ENCODE measurements at regions not wholly inside any gene's neighbourhood (a gene's known extent, or its start where the extent isn't known, plus 50 kb on each side); places are given as distances from the start of the nearest gene placed in this dataset.
"Not testable (repeated sequence)": the region's sequence is repeated elsewhere in the genome, so short reads cannot be mapped to it uniquely, and the experiment has no call there.

- DNase-seq (ENCODE audit: low read depth, low spot score): no peak
These were observed 396.3 kb downstream of the LIG4 start for GRCh38 chr13:107819071-107819470.

- no peak for DNase-seq (ENCODE audit: low read depth, low spot score)
These were observed 397.6 kb downstream of the LIG4 start for GRCh38 chr13:107817647-107818287.

- DNase-seq (ENCODE audit: low read depth, low spot score): no peak
These were observed 403.3 kb downstream of the LIG4 start for GRCh38 chr13:107812014-107812412.

GRCh38 chr13:107811233-107812013 is 403.9 kb downstream of the LIG4 start:
- DNase-seq (ENCODE audit: low read depth, low spot score): no peak

- DNase-seq (ENCODE audit: low read depth, low spot score): no peak
These were observed 406.2 kb downstream of the LIG4 start for GRCh38 chr13:107809125-107809524.

- no peak for DNase-seq (ENCODE audit: low read depth, low spot score)
These were observed 406.9 kb downstream of the LIG4 start for GRCh38 chr13:107808389-107808788.

- peak; percentile 22 for DNase-seq (ENCODE audit: low read depth, low spot score)
These were observed 407.8 kb downstream of the LIG4 start for GRCh38 chr13:107807306-107808073.

GRCh38 chr13:107806726-107807125 is 408.6 kb downstream of the LIG4 start:
- no peak for DNase-seq (ENCODE audit: low read depth, low spot score)

- DNase-seq (ENCODE audit: low read depth, low spot score): peak; percentile 2
These were observed 411.4 kb downstream of the LIG4 start for GRCh38 chr13:107803822-107804495.

- DNase-seq (ENCODE audit: low read depth, low spot score): no peak
These were observed 413.7 kb downstream of the LIG4 start for GRCh38 chr13:107801621-107802020.

GRCh38 chr13:107799001-107799400 is 416.3 kb downstream of the LIG4 start:
- no peak for DNase-seq (ENCODE audit: low read depth, low spot score)

- no peak for DNase-seq (ENCODE audit: low read depth, low spot score)
These were observed 424.9 kb downstream of the LIG4 start for GRCh38 chr13:107790397-107790796.

- DNase-seq (ENCODE audit: low read depth, low spot score): no peak
These were observed 426.7 kb downstream of the LIG4 start for GRCh38 chr13:107788464-107789165.

- DNase-seq (ENCODE audit: low read depth, low spot score): not testable (repeated sequence)
These were observed 432.7 kb downstream of the LIG4 start for GRCh38 chr13:107782646-107783045.

- no peak for DNase-seq (ENCODE audit: low read depth, low spot score)
These were observed 437.2 kb downstream of the LIG4 start for GRCh38 chr13:107778094-107778493.

- DNase-seq (ENCODE audit: low read depth, low spot score): no peak
These were observed 444.8 kb downstream of the LIG4 start for GRCh38 chr13:107770541-107770940.

GRCh38 chr13:107767119-107767518 is 448.2 kb downstream of the LIG4 start:
- peak; percentile 11 for DNase-seq (ENCODE audit: low read depth, low spot score)

- DNase-seq (ENCODE audit: low read depth, low spot score): peak; percentile 8
These were observed 449.5 kb downstream of the LIG4 start for GRCh38 chr13:107765724-107766401.

- DNase-seq (ENCODE audit: low read depth, low spot score): no peak
These were observed 451.3 kb downstream of the LIG4 start for GRCh38 chr13:107764046-107764445.

- DNase-seq (ENCODE audit: low read depth, low spot score): no peak
These were observed 461.6 kb downstream of the LIG4 start for GRCh38 chr13:107753748-107754147.

- no peak for DNase-seq (ENCODE audit: low read depth, low spot score)
These were observed 462.0 kb downstream of the LIG4 start for GRCh38 chr13:107753291-107753690.
